Left lung (tissue), 4 donors: ENCODE measurements at regions not wholly inside any gene's neighbourhood (a gene's known extent, or its start where the extent isn't known, plus 50 kb on each side); places are given as distances from the start of the nearest gene placed in this dataset.

Source experiments
- ATAC-seq: fragments of 200-7000 bp; cut with Tn5 transposase; one replicate; pipeline ENCODE4 v1.9.1; 2020; ENCODE audit warnings: moderate library complexity
- DNase-seq, 4 donors: peaks; one replicate each; pipeline ENCODE4 v3.0.0-alpha.2; 2013 to 2020
- H3K27ac ChIP-seq, 2 donors: fragments of 200-600 bp; sonication (generic) in 1 of 2; one replicate each; pipeline versions ENCODE4 v1.5.0 to v1.8.0; 2020 to 2021
- H3K27me3 ChIP-seq, 2 donors: fragments of 200-600 bp; sonication (generic) in 1 of 2; one replicate each; pipeline versions ENCODE4 v1.5.0 to v1.8.0; 2020 to 2021
- H3K36me3 ChIP-seq, 2 donors: fragments of 200-600 bp; sonication (generic) in 1 of 2; one replicate each; pipeline versions ENCODE4 v1.5.0 to v1.8.0; 2020 to 2021
- H3K4me1 ChIP-seq, 2 donors: fragments of 200-600 bp; one replicate each; pipeline ENCODE4 v1.8.0; 2021
- H3K4me3 ChIP-seq, 2 donors: fragments of 200-600 bp; sonication (generic) in 1 of 2; one replicate each; pipeline versions ENCODE4 v1.5.0 to v1.8.0; 2020 to 2021; ENCODE audit warnings: mild to moderate bottlenecking in 1 of 2
- H3K9me3 ChIP-seq, 2 donors: fragments of 200-600 bp; sonication (generic) in 1 of 2; one replicate each; pipeline versions ENCODE4 v1.5.0 to v1.8.0; 2020 to 2021
- intact Hi-C, 2 donors: fragments of 100-400 bp; cut with DNase I; formaldehyde crosslinking; loops; one replicate each; pipeline versions ENCODE4 v1.11.2 to v1.14.2; 2022
- TF ChIP-seq, protein P1 (sequence below), 2 donors: fragments of 200-600 bp; sonication (generic) in 1 of 2; IDR thresholded peaks; one replicate each; pipeline versions ENCODE4 v1.5.0 to v1.8.0; 2021; ENCODE audit warnings: antibody characterized with exemption in 2 of 2
- donor health status: DM: no; HTN: yes; CAD: no.
- donor health status: DM: no; HTN: no; CAD: no.

GRCh38 chr13:54173996-54174395 lies 1145.4 kb downstream of the OLFM4 start:
- intact Hi-C loops = no loop called here
- TF ChIP-seq, protein P1, sequence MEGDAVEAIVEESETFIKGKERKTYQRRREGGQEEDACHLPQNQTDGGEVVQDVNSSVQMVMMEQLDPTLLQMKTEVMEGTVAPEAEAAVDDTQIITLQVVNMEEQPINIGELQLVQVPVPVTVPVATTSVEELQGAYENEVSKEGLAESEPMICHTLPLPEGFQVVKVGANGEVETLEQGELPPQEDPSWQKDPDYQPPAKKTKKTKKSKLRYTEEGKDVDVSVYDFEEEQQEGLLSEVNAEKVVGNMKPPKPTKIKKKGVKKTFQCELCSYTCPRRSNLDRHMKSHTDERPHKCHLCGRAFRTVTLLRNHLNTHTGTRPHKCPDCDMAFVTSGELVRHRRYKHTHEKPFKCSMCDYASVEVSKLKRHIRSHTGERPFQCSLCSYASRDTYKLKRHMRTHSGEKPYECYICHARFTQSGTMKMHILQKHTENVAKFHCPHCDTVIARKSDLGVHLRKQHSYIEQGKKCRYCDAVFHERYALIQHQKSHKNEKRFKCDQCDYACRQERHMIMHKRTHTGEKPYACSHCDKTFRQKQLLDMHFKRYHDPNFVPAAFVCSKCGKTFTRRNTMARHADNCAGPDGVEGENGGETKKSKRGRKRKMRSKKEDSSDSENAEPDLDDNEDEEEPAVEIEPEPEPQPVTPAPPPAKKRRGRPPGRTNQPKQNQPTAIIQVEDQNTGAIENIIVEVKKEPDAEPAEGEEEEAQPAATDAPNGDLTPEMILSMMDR (IDR thresholded peaks at IDR 0.05) = no peak
- ATAC-seq = no peak

GRCh38 chr13:54175466-54175865 lies 1146.9 kb downstream of the OLFM4 start:
- no peak overlapping the region for H3K4me3 ChIP-seq
- no peaks in the 10 kb centered on the region for H3K27me3 ChIP-seq
- ATAC-seq = no peak
- intact Hi-C loops = no loop called here
- H3K4me1 ChIP-seq = no peaks in the 10 kb centered on the region
- no peak for DNase-seq
- no peaks in the 10 kb centered on the region for H3K9me3 ChIP-seq
- TF ChIP-seq, protein P1 (IDR thresholded peaks at IDR 0.05) = no peak
- no peaks in the 10 kb centered on the region for H3K36me3 ChIP-seq
- H3K27ac ChIP-seq = no peak overlapping the region

More at GRCh38 chr13:54173996-54174395, 1145.4 kb downstream of the OLFM4 start:
- Histone ChIP-seq H3K27me3 (no peaks in the 10 kb centered on the region), H3K36me3 (no peaks in the 10 kb centered on the region), H3K4me1 (no peaks in the 10 kb centered on the region), H3K4me3 (no peak overlapping the region), H3K27ac (no peak overlapping the region), H3K9me3 (no peaks in the 10 kb centered on the region)
- no peak for DNase-seq

DNA sequence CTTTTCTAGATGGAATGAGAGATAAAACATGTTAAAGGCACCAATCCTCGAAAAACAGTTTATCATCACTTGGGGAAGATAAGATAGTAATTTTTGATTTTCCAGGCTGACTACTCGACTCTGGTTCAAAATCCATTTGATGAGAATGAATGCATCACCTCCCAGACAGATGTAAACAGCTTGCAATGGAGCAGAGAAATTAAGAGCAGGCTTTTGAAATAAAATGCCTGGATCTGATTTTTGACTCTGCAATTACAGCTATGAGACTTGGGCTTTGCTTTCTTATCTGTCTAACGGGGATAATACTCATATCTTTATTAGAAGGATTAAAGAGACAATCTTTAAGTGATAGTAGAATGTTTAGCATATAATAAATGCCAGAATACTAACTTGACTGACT lies 1148.9 kb downstream of the OLFM4 start:
- TF ChIP-seq, protein P1 (IDR thresholded peaks at IDR 0.05) = no peak
- H3K4me3 ChIP-seq = no peak overlapping the region
- H3K27ac ChIP-seq = no peak overlapping the region

GRCh38 chr13:54183166-54183565 lies 1154.6 kb downstream of the OLFM4 start:
- DNase-seq = no peak
- H3K36me3 ChIP-seq = no peaks in the 10 kb centered on the region
- no peak overlapping the region for H3K4me3 ChIP-seq
- H3K27me3 ChIP-seq = no peaks in the 10 kb centered on the region
- H3K27ac ChIP-seq = no peak overlapping the region
- ATAC-seq = no peak
- H3K9me3 ChIP-seq = peaks cover 0 to 4% of the 10 kb centered on the region in 2 donors
- TF ChIP-seq, protein P1 (IDR thresholded peaks at IDR 0.05) = no peak
- intact Hi-C loops = no loop called here
- H3K4me1 ChIP-seq = no peaks in the 10 kb centered on the region

More for the DNA sequence above, 1148.9 kb downstream of the OLFM4 start:
- Histone ChIP-seq H3K4me1 (no peaks in the 10 kb centered on the region), H3K36me3 (no peaks in the 10 kb centered on the region), H3K27me3 (no peaks in the 10 kb centered on the region), H3K9me3 (no peaks in the 10 kb centered on the region)
- DNase-seq (no peak), ATAC-seq (no peak)
- intact Hi-C loops = no loop called here

DNA sequence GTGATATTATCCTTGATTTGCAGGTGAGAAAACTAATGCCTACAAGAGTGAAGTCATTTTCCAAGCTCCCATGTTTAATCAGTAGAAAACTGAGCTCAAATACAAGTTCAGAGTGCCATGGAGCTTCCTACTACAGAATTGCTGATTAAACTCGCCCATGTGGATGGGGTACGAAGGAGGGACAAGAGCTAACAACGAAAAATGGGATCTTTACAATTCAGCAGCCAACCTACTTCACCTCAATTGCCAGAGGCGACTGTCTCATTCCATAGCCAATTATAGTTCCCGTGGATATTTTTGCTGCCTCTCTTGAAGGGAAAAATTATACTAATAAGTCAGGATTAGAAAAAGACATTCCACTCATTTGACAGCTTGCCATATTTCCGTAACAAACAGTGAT lies 1155.1 kb downstream of the OLFM4 start:
- Histone ChIP-seq H3K4me3 (no peak overlapping the region), H3K36me3 (no peaks in the 10 kb centered on the region), H3K27ac (no peak overlapping the region), H3K9me3 (peaks cover 0 to 4% of the 10 kb centered on the region in 2 donors), H3K27me3 (no peaks in the 10 kb centered on the region), H3K4me1 (no peaks in the 10 kb centered on the region)
- TF ChIP-seq, protein P1 (IDR thresholded peaks at IDR 0.05) = no peak
- DNase-seq (no peak), ATAC-seq (no peak)
- intact Hi-C loops = no loop called here
